ENCODE measurements at regions not wholly inside any gene's neighbourhood (a gene's known extent, or its start where the extent isn't known, plus 50 kb on each side); places are given as distances from the start of the nearest gene placed in this dataset.
"Not testable (repeated sequence)": the region's sequence is repeated elsewhere in the genome, so short reads cannot be mapped to it uniquely, and the experiment has no call there.

DNA sequence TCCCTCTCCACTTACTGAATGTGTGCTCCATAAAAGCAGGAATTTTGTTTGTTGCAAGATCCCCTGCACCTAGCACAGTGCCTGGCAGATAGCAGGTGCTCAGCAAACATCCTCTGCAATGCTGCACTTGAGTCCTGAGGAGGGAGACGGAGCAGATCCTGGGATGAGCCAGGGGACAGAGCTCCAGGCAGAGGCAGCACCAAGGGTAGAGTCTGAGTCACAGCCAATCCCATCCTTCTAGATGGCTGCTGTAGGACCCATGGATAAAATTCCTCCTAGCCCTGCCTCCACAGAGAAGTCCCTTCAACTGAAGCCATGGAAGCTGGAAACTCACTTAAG is 59.3 kb upstream of the SULF2 start:
- not testable (repeated sequence) for DNase-seq

DNA sequence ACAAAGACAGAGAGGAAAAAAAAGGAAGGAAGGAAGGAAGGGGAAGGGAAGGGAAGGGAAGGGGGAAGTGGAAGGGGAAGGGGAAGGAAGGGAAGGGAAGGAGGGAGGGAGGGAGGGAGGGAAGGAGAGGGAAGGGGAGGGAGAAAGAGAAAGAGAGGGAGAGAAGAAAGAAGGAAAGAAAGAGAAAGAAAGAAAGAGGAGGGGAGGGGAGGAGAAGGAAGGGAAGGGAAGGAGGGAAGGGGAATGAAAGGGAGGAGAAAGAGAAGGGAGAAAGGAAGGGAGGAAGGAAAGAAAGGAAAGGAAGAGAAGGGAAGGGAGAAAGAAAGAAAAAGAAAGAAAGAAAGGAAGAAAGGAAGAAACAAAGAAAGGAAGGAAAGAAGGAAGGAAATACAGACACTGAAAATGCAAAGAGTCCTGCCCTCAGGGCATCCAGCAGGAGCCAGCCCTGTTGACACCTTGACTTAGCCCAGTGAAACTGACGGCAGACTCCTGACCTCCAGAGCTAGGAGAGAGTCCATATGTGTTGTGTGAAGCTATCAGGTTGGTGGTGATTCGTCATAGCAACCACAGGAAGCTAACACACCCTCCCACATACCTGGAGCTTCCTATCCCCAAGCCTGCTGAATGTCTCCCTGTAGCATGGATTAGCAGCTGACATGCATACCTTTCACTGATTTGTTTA is 58.7 kb upstream of the SULF2 start:
- no peak for DNase-seq

DNA sequence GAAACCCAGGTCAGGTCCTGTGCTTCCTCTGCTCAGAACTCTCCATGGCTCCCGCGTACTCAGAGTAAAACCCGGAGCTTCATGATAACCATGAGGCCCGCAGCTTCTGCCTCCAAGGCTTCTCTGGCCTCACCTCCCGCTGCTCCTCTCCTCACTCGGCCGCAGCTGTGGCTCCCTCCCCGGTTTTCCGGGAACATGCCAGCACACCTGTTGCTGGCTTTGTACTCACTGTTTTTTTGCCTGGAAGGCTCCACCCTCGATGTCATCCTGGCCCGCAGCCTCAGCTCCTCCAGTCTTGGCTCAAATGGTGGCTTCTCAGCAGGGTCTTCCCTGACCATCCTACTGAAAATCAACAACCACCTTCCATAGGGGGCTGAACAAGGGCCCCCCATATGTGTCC is 57.7 kb upstream of the SULF2 start:
- DNase-seq = not testable (repeated sequence)

DNA sequence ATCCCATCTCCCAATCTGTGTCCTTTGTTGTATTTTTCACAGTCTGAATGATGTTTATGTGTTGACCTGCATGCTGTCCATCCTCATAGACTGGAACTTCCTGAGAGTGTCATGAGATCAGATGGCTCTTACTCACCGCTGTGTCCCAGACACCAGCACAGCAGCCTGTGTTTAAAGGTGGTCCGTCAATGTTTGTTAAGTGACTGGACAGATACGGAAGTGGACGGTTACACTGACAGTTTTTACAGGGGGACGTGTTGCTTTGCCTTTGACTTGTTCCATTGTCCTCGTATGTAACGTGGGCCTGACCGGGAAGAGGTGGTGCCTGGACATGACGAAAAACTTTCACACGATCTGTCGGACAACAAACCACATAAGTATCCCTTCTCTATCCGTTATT is 56.7 kb upstream of the SULF2 start:
- DNase-seq = not testable (repeated sequence)

DNA sequence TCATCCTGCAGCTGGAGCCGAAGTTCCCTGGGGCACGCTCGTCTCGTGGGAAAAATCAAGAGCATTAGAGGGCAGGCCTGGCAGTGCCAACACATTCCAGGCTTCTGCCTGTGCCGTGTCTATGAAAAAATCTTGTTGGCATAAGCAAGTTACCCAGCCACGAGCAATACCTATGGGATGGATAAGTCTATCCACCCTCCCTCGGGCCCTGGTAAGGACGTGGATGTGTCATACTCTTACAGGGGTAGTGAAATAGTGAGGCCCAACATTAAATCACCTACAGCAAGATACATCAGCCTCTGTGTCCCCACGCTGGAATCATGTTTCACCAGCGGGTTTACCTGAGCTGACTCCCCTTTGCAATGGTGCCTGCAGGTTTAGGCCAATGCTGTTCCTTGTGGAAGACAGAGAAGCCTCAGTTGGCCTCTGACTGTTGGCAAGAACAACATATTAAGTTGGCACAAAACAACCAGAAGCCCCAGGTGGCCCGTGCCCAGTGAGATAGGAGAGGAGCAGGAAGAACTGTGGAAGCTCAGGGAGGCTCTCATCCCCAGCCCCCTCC is 51.1 kb upstream of the SULF2 start:
- not testable (repeated sequence) for DNase-seq
